GM21367 (cell line): ENCODE measurements at regions not wholly inside any gene's neighbourhood (a gene's known extent, or its start where the extent isn't known, plus 50 kb on each side); places are given as distances from the start of the nearest gene placed in this dataset.
"Not testable (repeated sequence)": the region's sequence is repeated elsewhere in the genome, so short reads cannot be mapped to it uniquely, and the experiment has no call there.

ENCODE experiments used
- ATAC-seq: cut with Tn5 transposase; IDR thresholded peaks from one replicate; pipeline ENCODE4 v1.9.1; 2021; ENCODE audit not compliant: unreplicated experiment

DNA sequence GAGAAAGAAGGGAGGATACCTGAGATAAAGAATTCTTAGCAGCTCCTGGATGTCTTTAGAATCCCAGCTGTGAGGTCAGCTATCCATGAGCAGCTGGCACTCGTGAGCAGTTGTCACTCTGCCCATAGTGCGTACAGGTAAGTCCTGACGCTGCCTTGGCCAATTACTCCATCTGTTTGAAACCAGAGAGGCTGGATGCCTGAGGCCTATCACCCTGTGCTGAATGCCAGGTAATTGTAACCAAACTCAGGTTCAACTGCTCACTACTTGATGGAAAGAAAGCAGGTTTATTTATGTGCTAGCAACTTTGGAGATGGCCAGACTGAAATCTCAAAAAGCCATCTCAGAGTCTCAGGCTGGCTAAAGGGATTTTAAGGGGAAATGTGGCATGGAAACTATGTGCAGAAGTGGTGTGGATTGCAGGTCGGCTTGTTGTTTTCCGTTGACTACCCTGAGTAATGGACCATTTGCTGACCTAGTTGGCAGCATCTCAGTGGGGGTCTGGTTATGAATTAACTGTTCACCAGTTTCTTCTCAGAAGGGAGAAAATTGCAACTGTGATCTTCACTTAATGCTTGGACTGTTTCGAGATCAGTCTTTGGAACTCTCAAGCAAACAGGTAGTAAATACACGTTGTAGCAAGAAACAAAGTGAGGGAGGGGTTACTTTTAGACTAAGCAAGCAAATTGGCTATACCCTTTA is 1614.0 kb upstream of the PCDH10 start:
- no peak for ATAC-seq

DNA sequence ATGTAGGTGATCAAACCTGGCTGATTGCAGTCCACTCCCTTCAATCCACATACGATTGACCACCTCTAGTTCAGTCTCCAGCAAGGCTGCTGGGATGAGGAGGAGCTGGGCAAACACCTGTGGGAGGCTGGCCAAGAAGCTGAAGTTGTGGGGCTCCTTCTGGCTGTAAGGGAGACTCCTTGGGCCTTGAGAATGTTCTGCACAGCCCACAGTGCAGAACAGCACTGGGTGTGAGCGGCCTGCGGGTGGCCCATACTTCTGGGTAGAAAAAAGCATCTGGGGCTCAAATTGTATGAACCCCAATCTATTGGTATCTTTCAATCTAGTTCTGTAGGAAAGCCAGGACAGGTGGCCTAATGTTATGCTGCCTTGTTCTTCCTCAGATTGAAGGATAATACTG is 1608.8 kb upstream of the PCDH10 start:
- no peak for ATAC-seq

DNA sequence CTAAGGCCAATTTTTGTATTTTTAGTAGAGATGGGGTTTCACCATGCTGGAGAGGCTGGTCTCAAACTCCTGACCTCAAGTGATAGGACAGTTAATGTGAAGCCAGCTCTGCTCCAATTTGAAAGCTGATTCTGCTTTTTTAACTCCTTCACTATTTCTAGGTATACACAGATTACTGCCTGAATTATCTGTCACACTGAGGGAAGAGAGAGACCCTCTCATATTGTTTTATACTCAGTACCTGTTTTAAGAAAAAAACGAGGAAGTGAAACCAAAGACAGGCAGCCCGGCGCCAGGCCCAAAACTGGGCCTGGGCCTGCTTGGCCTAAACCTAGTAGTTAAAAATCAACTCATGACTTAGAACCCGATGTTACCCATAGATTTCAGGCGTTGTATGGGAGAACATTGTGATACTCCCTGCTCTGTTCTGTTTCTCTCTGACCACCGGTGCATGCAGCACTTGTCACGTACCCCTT is 1601.5 kb upstream of the PCDH10 start:
- ATAC-seq = no peak

- no peak for ATAC-seq
Observed at GRCh38 chr4:131551306-131551705, 1597.8 kb upstream of the PCDH10 start.

DNA sequence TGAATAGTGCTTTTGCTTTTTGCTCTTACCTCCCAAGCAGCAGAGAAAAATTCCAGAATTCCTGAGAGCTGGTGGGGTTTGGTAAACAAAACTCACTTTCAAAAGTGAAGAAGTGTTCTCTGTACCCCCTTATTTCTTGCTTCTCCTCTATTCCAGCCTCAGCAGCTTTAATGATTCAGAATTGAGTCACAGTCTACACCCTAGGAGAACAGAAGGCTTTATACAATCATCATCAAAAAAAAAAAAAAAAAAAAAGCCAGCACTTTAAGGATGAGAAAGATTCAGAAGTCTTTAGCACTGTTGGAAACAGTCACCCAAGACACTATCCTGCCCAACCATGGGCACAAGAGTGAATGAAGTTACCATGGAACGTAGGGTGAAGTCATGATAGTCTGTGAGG is 1583.1 kb upstream of the PCDH10 start:
- ATAC-seq = no peak

DNA sequence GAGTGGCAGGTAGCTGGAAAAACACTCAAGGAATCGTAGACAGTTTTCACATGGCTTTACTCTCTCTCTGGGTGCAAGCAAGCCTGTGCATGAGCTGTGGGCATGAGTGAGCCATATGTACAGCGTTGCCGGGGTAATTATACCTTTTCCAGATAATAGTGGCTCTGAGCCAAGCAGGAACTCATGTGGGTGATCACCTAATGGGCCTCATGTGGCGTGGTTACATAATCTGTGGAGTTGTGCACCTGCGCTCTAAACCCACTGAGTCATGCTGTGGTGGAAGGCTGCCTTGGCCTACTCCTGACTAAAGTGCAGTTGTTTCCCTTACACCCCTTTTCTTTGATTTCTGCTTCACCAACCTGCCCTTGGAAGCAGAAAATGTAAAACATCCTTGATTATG is 1564.5 kb upstream of the PCDH10 start:
- no peak for ATAC-seq

DNA sequence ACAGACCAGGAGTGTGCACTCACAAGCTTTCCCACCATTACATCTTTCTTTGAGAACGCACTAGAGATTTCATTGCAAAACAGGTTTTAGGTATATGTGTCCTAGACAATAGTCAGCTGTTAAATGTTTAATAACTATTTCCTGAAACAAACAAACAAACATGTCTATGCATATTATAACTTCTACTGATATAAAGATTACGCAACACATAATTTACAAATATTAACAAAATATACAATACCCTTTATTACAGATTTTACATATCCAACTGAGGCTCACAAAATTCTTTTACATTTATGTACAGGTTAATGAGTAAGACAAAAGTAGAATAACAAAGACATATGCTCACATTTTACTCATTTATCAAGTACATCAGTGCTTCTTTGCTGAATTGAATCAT is 1554.0 kb upstream of the PCDH10 start:
- no peak for ATAC-seq

GRCh38 chr4:131603705-131604104 is 1545.4 kb upstream of the PCDH10 start:
- no peak for ATAC-seq

GRCh38 chr4:131609039-131609438 is 1540.1 kb upstream of the PCDH10 start:
- no peak for ATAC-seq

DNA sequence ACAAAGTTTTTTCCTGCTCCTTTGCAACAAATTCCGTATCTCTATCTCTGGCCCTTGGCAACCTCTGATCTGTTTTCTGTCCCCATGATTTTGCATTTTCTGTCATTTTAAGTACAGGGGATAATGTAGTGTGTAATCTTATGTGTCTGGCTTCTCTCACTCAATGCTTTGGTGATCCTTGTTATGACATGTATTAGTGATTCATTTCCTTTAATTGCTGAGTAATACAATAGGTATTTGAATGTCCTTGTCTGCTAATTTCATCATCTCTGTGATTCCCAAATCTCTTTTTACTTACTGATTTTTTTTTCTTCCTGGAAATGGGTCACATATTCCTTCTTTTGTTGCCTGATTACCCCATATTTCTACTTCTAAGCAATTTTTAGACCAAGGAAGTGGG is 1538.6 kb upstream of the PCDH10 start:
- ATAC-seq = not testable (repeated sequence)

DNA sequence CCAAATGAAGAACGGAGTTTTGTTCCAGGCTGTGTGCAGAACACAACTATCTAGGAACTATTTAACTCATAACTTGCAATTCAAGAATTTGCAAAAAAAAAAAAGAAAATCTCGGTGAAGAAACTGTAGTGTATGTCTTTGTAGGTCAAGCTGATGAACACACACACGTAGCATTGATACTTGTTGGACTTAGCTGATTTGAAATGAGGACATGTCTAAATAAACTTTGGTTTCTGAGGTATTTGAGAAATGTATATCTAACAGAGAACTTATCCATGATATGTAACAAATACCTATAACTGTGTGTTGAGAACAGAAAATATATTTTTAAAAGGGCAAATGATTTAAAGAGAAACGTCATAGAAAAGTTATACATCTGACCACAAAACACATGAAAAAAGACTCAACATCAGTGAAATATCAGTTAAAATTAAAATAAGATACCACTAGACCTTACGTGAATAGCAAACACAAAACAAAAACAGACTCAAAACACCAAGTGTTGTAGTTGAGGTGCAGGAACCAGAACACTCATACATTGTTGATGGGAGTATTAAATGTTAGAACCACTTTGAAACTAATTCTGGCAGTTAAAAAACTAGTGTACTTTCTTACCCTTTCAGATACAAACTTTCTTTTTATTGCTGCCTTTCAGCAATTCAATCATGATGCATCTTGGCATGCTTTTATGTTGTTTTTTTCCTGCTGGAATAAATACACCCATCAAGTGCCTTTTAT is 1535.8 kb upstream of the PCDH10 start:
- peak; percentile 55 for ATAC-seq

- peak; percentile 97 for ATAC-seq
Observed at GRCh38 chr4:131613824-131614216, 1535.3 kb upstream of the PCDH10 start.

DNA sequence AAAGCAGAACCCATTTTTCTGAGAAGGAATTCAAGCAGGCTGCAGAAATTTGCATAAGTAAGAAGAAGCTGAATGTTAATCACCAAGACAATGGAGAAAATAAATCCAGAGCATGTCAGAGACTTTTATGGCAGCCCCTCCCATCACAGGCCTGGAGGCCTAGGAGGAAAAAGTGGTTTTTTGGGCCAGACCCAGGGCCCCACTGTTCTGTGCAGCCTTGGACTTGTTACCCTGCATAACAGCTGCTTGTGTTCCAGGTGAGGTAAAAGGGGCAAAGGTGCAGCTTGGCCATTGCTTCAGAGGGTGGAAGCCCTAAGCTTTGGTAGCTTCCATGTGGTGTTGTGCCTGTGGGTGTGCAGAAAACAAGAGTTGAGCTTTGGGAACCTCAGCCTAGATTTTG is 1516.2 kb upstream of the PCDH10 start:
- no peak for ATAC-seq

DNA sequence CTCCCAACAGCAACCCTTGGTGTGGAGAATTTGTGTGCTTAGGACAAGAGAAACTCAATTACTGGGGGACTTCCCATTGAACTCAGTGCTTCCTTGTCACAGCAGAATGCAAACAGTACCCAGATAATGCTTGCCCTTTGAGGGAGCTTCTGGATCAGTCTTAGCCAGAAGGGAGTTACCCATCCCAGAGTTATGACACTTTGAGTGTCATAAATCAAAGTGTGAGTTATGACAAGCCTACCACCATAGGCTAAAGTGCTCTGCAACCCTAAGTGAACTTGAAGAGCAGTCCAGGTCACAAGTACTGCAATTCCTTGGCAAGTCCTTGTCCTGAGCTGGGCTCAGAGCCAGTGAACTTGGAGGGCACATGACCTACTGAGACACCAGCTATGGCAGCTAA is 1513.9 kb upstream of the PCDH10 start:
- ATAC-seq = no peak

DNA sequence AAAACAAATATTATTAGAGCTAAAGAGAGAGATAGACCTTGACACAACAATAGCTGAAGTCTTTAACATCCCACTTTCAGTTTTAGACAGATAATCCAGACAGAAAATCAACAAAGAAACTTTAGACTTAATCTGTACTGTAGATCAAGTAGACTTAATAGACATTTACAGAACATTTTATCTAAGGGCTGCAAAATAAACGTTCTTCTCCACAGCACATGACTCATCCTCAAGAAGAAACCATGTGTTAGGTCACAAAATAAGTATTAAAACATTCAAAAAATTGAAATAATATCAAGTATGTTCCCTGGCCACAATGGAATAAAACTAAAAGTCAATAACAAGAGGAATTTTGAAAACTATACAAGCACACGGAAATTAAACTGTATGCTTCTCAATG is 1510.3 kb upstream of the PCDH10 start:
- ATAC-seq = no peak

DNA sequence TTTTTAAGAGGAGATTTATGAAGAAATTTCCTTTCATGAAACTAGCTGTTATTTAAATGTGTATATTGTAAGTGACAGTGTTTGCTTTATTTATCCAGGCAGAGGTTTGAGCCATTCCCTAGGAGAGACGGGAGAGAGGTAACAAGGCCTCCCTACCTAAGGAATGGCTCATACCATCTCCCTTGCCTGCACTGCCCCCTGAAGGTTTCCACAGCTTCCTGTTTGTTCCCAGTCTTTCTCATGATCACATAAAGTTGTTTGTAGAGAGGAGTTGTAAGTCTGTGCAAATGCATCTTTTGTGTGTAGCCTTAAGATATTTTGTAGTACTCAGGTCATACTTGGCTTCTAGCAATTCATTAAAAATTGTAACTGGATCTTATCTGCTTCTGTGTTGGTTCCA is 1504.5 kb upstream of the PCDH10 start:
- no peak for ATAC-seq

DNA sequence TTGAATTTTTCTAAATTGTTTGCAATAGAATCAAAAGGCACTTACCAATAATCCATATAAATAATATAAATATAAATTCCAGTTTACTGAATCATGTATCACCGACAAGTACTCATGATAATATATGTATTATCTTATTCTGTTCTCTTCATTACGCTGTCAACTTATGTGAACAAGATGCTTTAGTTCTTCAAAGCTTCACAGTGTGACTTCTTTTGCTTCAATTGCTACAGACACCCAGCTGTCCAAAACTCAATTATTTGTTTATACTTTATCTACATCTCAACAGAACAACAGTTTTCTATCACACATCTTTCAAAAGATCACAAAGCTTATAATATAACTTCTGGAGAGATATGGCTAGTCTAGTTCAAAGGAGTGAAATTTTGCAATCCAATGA is 1499.9 kb upstream of the PCDH10 start:
- ATAC-seq = no peak

- ATAC-seq = no peak
Observed at GRCh38 chr4:131650951-131651350, 1498.1 kb upstream of the PCDH10 start.

DNA sequence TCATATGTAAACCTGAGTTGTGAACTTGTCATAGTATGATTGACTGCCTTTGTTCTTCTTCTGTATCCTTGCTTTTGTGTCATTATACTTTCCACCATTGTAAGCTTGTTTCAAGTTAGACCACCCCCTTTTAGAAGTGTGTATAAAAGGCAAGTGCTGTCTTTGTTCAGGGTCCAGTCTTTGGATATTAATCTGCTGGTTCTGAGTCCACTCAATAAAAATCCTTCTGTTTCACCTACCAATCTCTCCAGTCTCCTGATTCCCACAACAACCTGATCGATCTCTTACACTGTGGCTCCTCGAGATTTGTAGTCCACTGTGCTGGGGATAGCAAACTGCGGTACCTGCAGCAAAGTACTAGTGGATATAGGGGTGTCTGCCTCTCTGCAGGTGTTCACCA is 1465.8 kb upstream of the PCDH10 start:
- not testable (repeated sequence) for ATAC-seq

DNA sequence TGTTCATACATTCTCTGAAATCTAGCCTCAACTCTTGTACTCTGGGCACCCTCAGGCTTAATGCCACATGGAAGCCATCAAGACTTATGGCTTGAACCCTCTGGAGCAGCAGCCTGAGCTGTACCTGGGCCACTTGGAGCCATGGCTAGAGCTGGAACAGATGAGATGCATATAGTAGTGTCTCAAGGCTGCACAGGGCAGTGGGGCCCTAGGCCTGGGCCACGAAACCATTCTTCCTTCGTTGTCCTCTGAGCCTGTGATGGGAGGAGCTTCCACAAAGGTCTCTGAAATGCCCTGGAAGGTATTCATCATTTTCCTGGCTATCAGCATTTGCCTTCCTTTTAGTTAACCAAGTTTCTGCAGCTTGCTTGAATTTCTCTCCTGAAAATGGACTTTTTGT is 1427.2 kb upstream of the PCDH10 start:
- ATAC-seq = no peak

- ATAC-seq = not testable (repeated sequence)
Observed at GRCh38 chr4:131723069-131723468, 1426.0 kb upstream of the PCDH10 start.

GRCh38 chr4:131724847-131725246 is 1424.2 kb upstream of the PCDH10 start:
- not testable (repeated sequence) for ATAC-seq

DNA sequence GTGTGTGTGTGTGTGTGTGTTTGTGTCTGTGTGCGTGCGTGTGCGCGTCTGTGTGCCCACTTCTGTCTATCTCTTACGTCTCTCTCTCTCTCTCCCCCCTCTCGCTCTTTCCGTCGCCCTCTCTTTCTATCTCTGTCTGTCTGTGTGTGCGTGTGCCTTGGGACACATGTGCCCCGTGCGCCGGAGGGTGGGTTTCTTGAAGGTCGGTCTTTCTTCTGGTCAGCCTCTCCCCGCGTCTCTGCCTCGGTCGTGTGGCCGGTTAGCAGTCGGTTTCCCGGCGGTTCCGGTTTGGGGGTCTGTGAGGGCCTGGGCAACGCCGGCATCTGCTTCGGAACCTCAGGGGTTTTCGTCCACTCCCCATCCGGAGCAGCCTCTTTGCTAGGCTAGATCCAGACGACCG is 1423.6 kb upstream of the PCDH10 start:
- ATAC-seq = not testable (repeated sequence)
